ENCODE measurements at regions not wholly inside any gene's neighbourhood (a gene's known extent, or its start where the extent isn't known, plus 50 kb on each side); places are given as distances from the start of the nearest gene placed in this dataset.

DNA sequence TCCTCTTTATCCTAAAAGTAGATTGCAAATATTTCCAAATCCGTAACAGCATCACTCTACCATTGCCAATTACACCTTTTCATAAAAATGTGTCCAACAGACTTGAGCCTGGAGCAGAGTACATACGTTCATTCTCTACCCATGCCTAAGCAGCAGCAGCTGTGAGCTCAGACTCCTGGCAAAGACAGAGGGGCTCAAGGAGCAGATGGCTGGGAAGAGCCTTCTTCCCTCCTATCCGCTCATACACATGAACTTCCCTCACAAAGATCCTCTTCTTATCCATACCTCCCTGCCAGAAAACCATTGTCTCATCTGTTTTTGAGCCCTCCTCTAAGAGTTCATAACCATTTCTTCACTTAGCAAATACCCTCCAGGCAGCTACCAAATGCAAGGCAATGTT, 164.3 kb upstream of the ARL4C start:
- TF ChIP-seq, protein P1, sequence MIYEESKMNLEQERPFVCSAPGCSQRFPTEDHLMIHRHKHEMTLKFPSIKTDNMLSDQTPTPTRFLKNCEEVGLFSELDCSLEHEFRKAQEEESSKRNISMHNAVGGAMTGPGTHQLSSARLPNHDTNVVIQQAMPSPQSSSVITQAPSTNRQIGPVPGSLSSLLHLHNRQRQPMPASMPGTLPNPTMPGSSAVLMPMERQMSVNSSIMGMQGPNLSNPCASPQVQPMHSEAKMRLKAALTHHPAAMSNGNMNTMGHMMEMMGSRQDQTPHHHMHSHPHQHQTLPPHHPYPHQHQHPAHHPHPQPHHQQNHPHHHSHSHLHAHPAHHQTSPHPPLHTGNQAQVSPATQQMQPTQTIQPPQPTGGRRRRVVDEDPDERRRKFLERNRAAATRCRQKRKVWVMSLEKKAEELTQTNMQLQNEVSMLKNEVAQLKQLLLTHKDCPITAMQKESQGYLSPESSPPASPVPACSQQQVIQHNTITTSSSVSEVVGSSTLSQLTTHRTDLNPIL (CRISPR knock-in tag; IDR thresholded peaks at IDR 0.05; ENCODE audit: low read depth): no peak
- TF ChIP-seq, protein P2, sequence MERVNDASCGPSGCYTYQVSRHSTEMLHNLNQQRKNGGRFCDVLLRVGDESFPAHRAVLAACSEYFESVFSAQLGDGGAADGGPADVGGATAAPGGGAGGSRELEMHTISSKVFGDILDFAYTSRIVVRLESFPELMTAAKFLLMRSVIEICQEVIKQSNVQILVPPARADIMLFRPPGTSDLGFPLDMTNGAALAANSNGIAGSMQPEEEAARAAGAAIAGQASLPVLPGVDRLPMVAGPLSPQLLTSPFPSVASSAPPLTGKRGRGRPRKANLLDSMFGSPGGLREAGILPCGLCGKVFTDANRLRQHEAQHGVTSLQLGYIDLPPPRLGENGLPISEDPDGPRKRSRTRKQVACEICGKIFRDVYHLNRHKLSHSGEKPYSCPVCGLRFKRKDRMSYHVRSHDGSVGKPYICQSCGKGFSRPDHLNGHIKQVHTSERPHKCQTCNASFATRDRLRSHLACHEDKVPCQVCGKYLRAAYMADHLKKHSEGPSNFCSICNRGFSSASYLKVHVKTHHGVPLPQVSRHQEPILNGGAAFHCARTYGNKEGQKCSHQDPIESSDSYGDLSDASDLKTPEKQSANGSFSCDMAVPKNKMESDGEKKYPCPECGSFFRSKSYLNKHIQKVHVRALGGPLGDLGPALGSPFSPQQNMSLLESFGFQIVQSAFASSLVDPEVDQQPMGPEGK (CRISPR knock-in tag; IDR thresholded peaks at IDR 0.05; ENCODE audit: borderline replicate concordance): no peak
- TF ChIP-seq SNAI2 (CRISPR knock-in tag; IDR thresholded peaks at IDR 0.05) (no peak), ARNTL (CRISPR knock-in tag; IDR thresholded peaks at IDR 0.05; ENCODE audit: borderline replicate concordance, low read depth) (no peak), ZNF565 (CRISPR knock-in tag; conservative IDR thresholded peaks at IDR 0.05; ENCODE audit: low read depth) (no peak), PPARA (CRISPR knock-in tag; IDR thresholded peaks at IDR 0.05; ENCODE audit: borderline replicate concordance) (no peak), RARB (CRISPR knock-in tag; IDR thresholded peaks at IDR 0.05) (no peak)

Data from SK-N-SH treated with all-trans-retinoic acid at 6 μM for 48 hours (cell line).